Keratinocyte (primary cell): ENCODE measurements at regions not wholly inside any gene's neighbourhood (a gene's known extent, or its start where the extent isn't known, plus 50 kb on each side); places are given as distances from the start of the nearest gene placed in this dataset.

Experiments
- CTCF ChIP-seq, 3 experiments: IDR thresholded peaks in 1 of 3; conservative IDR thresholded peaks in 1 of 3; optimal IDR thresholded peaks in 1 of 3; 2 replicates in 2 of 3; 3 replicates in 1 of 3; pipeline versions ENCODE3 to v1.5.1; 2011; ENCODE audit warnings: low read length in 3 of 3, mild to moderate bottlenecking in 3 of 3, moderate library complexity in 2 of 3, control low read depth in 1 of 3, inconsistent platforms in 1 of 3; ENCODE audit not compliant: insufficient read depth in 2 of 3; ENCODE audit errors: extremely low read depth in 1 of 3
- EZH2 ChIP-seq: IDR thresholded peaks from one replicate; pipeline ENCODE4 v1.6.1; 2012; ENCODE audit warnings: inconsistent platforms, mild to moderate bottlenecking, low read length, moderate library complexity

- TF ChIP-seq CTCF (optimal IDR thresholded peaks at IDR 0.05 in 1 of 3, IDR thresholded peaks at IDR 0.05 in 1 of 3, conservative IDR thresholded peaks at IDR 0.05 in 1 of 3; ENCODE audit: extremely low read depth in 1 of 3, insufficient read depth in 2 of 3, low read length in 3 of 3) (no peak), EZH2 (no peak)
Observed at GRCh38 chr6:81812401-81812800, 59.9 kb upstream of the TENT5A start.
